MM.1S (cell line): ENCODE measurements at regions not wholly inside any gene's neighbourhood (a gene's known extent, or its start where the extent isn't known, plus 50 kb on each side); places are given as distances from the start of the nearest gene placed in this dataset.

Experiments used
- DNase-seq: peaks from one replicate; pipeline ENCODE4 v3.0.0-alpha.2; 2015
- H2AFZ ChIP-seq: fragments of 300-600 bp; sonication (generic); 2 replicates; pipeline ENCODE4 v1.6.0; 2016; ENCODE audit warnings: antibody characterized with exemption, low read length
- H3F3A ChIP-seq: fragments of 300-600 bp; sonication (generic); 2 replicates; pipeline ENCODE4 v1.6.1; 2016; ENCODE audit warnings: mild to moderate bottlenecking, antibody characterized with exemption, low read length, moderate library complexity, mixed read lengths; ENCODE audit not compliant: insufficient read depth
- H3K27ac ChIP-seq: fragments of 300-600 bp; sonication (generic); 2 replicates; pipeline ENCODE4 v1.5.1; 2016; ENCODE audit warnings: mild to moderate bottlenecking, low read length
- H3K27me3 ChIP-seq: fragments of 300-600 bp; sonication (generic); replicated peaks from 2 replicates; pipeline ENCODE4 v1.6.0; 2016; ENCODE audit warnings: low read length; ENCODE audit not compliant: insufficient read depth
- H3K36me3 ChIP-seq: fragments of 300-600 bp; sonication (generic); replicated peaks from 2 replicates; pipeline ENCODE4 v1.6.1; 2016; ENCODE audit warnings: mild to moderate bottlenecking, low read length, mixed read lengths; ENCODE audit not compliant: insufficient read depth
- H3K4me1 ChIP-seq: fragments of 300-600 bp; sonication (generic); 2 replicates; pipeline ENCODE4 v1.6.1; 2016; ENCODE audit warnings: low read length, mixed read lengths
- H3K4me2 ChIP-seq: fragments of 300-600 bp; sonication (generic); 2 replicates; pipeline ENCODE4 v1.6.0; 2016; ENCODE audit warnings: low read depth, low read length
- H3K4me3 ChIP-seq: fragments of 300-600 bp; sonication (generic); 2 replicates; pipeline ENCODE4 v1.5.1; 2016; ENCODE audit warnings: low read length, mixed read lengths
- H3K79me2 ChIP-seq: fragments of 300-600 bp; sonication (generic); 2 replicates; pipeline ENCODE4 v1.6.1; 2016; ENCODE audit warnings: mixed run types, low read length, mixed read lengths
- H3K9ac ChIP-seq: fragments of 300-600 bp; sonication (generic); 2 replicates; pipeline ENCODE4 v1.6.1; 2016; ENCODE audit warnings: low read length, mixed read lengths
- H3K9me2 ChIP-seq: fragments of 300-600 bp; sonication (generic); replicated peaks from 2 replicates; pipeline ENCODE4 v1.6.1; 2016; ENCODE audit warnings: mild to moderate bottlenecking, low read length, mixed read lengths; ENCODE audit not compliant: insufficient read depth
- H3K9me3 ChIP-seq: fragments of 300-600 bp; sonication (generic); replicated peaks from 2 replicates; pipeline ENCODE4 v1.6.1; 2016; ENCODE audit warnings: mild to moderate bottlenecking, low read length, mixed read lengths; ENCODE audit not compliant: insufficient read depth
- H4K20me1 ChIP-seq: fragments of 300-600 bp; sonication (generic); 2 replicates; pipeline ENCODE4 v1.6.1; 2016; ENCODE audit warnings: mild to moderate bottlenecking, low read length, moderate library complexity, mixed read lengths; ENCODE audit not compliant: insufficient read depth
- EZH2 ChIP-seq: fragments of 300-600 bp; sonication (generic); optimal IDR thresholded peaks from 2 replicates; pipeline ENCODE3; 2017; ENCODE audit warnings: low read depth, mild to moderate bottlenecking, antibody characterized with exemption, low read length, mixed read lengths
- EZH2phosphoT487 ChIP-seq: fragments of 300-600 bp; sonication (generic); IDR thresholded peaks from 2 replicates; pipeline ENCODE4 v1.6.1; 2018; ENCODE audit warnings: antibody characterized with exemption, low read length
- TF ChIP-seq, protein P1 (sequence below): fragments of 300-600 bp; sonication (generic); IDR thresholded peaks from 2 replicates; pipeline ENCODE4 v1.5.1; 2016; ENCODE audit warnings: antibody characterized with exemption, low read length, mixed read lengths

DNA sequence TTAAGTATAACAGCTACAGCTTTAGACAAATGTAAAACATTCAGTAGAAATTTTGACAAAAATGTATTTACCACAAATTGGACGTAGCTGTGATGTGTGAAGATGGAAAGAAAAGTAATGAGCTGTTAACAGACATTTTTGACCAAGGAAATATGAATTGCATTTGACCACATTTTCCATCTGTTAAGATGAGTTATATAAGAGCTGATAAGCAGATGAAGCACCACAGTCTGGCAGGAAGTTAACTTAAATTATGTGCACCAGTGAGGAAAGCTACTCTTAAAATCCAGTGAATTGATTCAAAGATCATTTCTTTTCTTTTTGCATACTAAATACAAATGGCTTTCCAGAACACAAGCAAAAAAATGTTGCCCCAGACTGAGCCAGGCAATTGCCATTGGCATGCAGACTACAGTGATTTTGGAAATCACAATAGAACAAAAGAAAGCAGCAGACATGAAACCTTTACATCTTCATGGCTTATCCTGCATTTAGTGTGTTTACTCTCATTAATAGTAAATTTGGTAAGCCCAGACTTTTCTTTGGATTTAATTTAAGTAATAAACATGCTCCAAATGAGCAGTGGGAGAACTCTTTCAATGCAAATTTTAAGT lies 493.7 kb downstream of the TMX3 start:
- Histone ChIP-seq H3K36me3 (no peaks in the 10 kb centered on the region), H3K4me3 (no peak overlapping the region), H3K27me3 (no peaks in the 10 kb centered on the region), H3K9ac (no peak overlapping the region), H3F3A (no peaks in the 10 kb centered on the region), H3K4me2 (no peak overlapping the region), H4K20me1 (no peaks in the 10 kb centered on the region), H3K9me3 (no peaks in the 10 kb centered on the region), H3K79me2 (no peaks in the 10 kb centered on the region), H3K4me1 (no peaks in the 10 kb centered on the region), H3K9me2 (no peaks in the 10 kb centered on the region), H2AFZ (no peak overlapping the region), H3K27ac (no peak overlapping the region)
- no peak for DNase-seq
- TF ChIP-seq EZH2 = no peak
- TF ChIP-seq, protein P1, sequence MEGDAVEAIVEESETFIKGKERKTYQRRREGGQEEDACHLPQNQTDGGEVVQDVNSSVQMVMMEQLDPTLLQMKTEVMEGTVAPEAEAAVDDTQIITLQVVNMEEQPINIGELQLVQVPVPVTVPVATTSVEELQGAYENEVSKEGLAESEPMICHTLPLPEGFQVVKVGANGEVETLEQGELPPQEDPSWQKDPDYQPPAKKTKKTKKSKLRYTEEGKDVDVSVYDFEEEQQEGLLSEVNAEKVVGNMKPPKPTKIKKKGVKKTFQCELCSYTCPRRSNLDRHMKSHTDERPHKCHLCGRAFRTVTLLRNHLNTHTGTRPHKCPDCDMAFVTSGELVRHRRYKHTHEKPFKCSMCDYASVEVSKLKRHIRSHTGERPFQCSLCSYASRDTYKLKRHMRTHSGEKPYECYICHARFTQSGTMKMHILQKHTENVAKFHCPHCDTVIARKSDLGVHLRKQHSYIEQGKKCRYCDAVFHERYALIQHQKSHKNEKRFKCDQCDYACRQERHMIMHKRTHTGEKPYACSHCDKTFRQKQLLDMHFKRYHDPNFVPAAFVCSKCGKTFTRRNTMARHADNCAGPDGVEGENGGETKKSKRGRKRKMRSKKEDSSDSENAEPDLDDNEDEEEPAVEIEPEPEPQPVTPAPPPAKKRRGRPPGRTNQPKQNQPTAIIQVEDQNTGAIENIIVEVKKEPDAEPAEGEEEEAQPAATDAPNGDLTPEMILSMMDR = no peak
- TF ChIP-seq EZH2phosphoT487 = no peak

DNA sequence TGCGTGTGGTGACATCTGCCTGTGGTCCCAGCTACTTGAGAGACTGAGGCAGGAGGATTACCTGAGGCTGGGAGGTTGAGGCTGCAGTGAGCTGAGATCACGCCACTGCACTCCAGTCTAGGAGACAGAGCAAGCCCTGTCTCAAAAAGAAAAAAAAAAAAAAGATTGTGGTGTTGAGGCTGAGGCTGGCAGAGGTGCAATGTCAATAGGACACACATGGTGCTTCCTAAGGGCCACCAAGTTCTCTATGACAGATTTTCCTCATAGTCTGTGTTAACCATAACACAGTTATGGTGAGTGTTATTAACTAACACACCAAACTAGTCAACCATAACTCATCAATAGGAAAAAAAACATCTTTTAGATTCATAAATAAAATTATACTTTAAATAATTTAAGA lies 494.4 kb downstream of the TMX3 start:
- Histone ChIP-seq H3F3A (no peaks in the 10 kb centered on the region), H2AFZ (no peak overlapping the region), H4K20me1 (no peaks in the 10 kb centered on the region), H3K79me2 (no peaks in the 10 kb centered on the region), H3K9ac (no peak overlapping the region), H3K9me3 (no peaks in the 10 kb centered on the region), H3K4me1 (no peaks in the 10 kb centered on the region), H3K27ac (no peak overlapping the region), H3K36me3 (no peaks in the 10 kb centered on the region), H3K27me3 (no peaks in the 10 kb centered on the region), H3K9me2 (no peaks in the 10 kb centered on the region), H3K4me3 (no peak overlapping the region), H3K4me2 (no peak overlapping the region)
- TF ChIP-seq, protein P1 = no peak
- TF ChIP-seq EZH2phosphoT487 (no peak), EZH2 (no peak)
- DNase-seq = no peak

DNA sequence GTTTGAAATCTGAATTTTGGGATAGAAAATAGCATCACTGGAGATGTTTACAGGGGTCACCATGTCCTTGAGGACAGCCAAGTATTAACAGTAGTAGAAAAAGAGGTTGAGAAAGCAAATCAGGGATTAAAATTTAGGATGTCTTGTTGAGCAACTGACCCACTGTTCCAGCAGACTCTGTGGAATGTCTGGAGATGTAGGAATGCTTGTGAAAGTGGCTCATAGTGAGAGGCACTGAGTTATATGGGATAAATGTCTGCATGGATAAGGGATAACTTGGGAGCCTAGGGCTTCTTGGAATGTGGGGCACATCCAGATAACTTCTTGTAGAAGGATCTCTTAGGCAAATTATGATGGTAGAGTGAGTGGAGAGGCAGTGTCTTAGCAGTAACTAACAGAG lies 495.0 kb downstream of the TMX3 start:
- no peaks in the 10 kb centered on the region for H3K4me1 ChIP-seq
- H3K27me3 ChIP-seq = no peaks in the 10 kb centered on the region
- DNase-seq = no peak
- H3K27ac ChIP-seq = no peak overlapping the region
- H2AFZ ChIP-seq = no peak overlapping the region
- no peak overlapping the region for H3K4me3 ChIP-seq
- H3K4me2 ChIP-seq = no peak overlapping the region
- TF ChIP-seq, protein P1 = no peak
- TF ChIP-seq EZH2 (no peak), EZH2phosphoT487 (no peak)
- no peaks in the 10 kb centered on the region for H4K20me1 ChIP-seq
- H3K36me3 ChIP-seq = no peaks in the 10 kb centered on the region
- H3K9me3 ChIP-seq = no peaks in the 10 kb centered on the region
- H3K9me2 ChIP-seq = no peaks in the 10 kb centered on the region
- H3K79me2 ChIP-seq = no peaks in the 10 kb centered on the region
- H3K9ac ChIP-seq = no peak overlapping the region
- H3F3A ChIP-seq = no peaks in the 10 kb centered on the region
